Esophagus muscularis mucosa (tissue), 4 donors: ENCODE measurements at regions not wholly inside any gene's neighbourhood (a gene's known extent, or its start where the extent isn't known, plus 50 kb on each side); places are given as distances from the start of the nearest gene placed in this dataset.

Source experiments
- DNase-seq: peaks from one replicate; pipeline ENCODE4 v3.0.0-alpha.2; 2017; ENCODE audit errors: extremely low spot score
- H3K27ac ChIP-seq, 4 donors: fragments of 200-600 bp; sonication (generic); replicated peaks in 1 of 4; 1 replicate in 3 of 4; 2 replicates in 1 of 4; pipeline ENCODE4 v1.5.1; 2016 to 2019; ENCODE audit warnings: mild to moderate bottlenecking in 1 of 4
- H3K27me3 ChIP-seq, 4 donors: fragments of 200-600 bp; sonication (generic); one replicate each; pipeline versions ENCODE4 v1.5.1 to v1.6.0; 2016 to 2019
- H3K36me3 ChIP-seq, 4 donors: fragments of 200-600 bp; sonication (generic); one replicate each; pipeline ENCODE4 v1.5.1; 2016 to 2019
- H3K4me1 ChIP-seq, 4 donors: fragments of 200-600 bp; sonication (generic); one replicate each; pipeline ENCODE4 v1.5.1; 2016 to 2019
- H3K4me3 ChIP-seq, 4 donors: fragments of 200-600 bp; sonication (generic); 1 replicate in 2 of 4; 2 replicates in 2 of 4; pipeline ENCODE4 v1.5.1; 2016 to 2019; ENCODE audit warnings: mild to moderate bottlenecking in 4 of 4, moderate library complexity in 1 of 4
- H3K9me3 ChIP-seq, 4 donors: fragments of 200-600 bp; sonication (generic); 1 replicate in 3 of 4; 2 replicates in 1 of 4; pipeline ENCODE4 v1.5.1; 2016 to 2019
- CTCF ChIP-seq, 3 experiments: fragments of 200-600 bp in 2 of 3; fragments of 450-650 bp in 1 of 3; sonication (generic) in 2 of 3; IDR thresholded peaks; one replicate each; pipeline ENCODE4 v1.5.1; 2017 to 2019; ENCODE audit warnings: antibody characterized with exemption in 3 of 3, mild to moderate bottlenecking in 2 of 3, moderate library complexity in 1 of 3
- EP300 ChIP-seq: sonication (generic); formaldehyde crosslinking; IDR thresholded peaks from one replicate; pipeline ENCODE4 v1.6.1; 2017; ENCODE audit warnings: antibody characterized with exemption
- POLR2A ChIP-seq: fragments of 450-650 bp; IDR thresholded peaks from one replicate; pipeline ENCODE4 v1.6.1; 2017; ENCODE audit warnings: antibody characterized with exemption, moderate library complexity, mild to moderate bottlenecking, low read depth
- POLR2AphosphoS5 ChIP-seq, 2 donors: sonication (generic); formaldehyde crosslinking; IDR thresholded peaks; one replicate each; pipeline ENCODE4 v1.6.1; 2017; ENCODE audit warnings: antibody characterized with exemption in 2 of 2
- WGBS: methylation state at CpG from one replicate; pipeline ENCODE4 v1.1.5; 2018; 5-methylcytosine and 5-hydroxymethylcytosine counted together
- intact Hi-C: fragments of 100-400 bp; cut with DNase I; formaldehyde crosslinking; loops from one replicate; pipeline ENCODE4 v1.15.1; 2023

GRCh38 chr18:78522507-78522906 lies 457.1 kb upstream of the SALL3 start:
- TF ChIP-seq POLR2A (no peak), EP300 (no peak), CTCF (IDR thresholded peaks at IDR 0.05) (no peak), POLR2AphosphoS5 (IDR thresholded peaks at IDR 0.05) (no peak)
- Histone ChIP-seq H3K36me3 (no peaks in the 10 kb centered on the region), H3K27me3 (peaks cover 0 to 6% (median 0%) of the 10 kb centered on the region in 4 donors), H3K27ac (no peak overlapping the region), H3K9me3 (no peaks in the 10 kb centered on the region), H3K4me3 (no peak overlapping the region), H3K4me1 (peaks cover 3 to 24% (median 16%) of the 10 kb centered on the region in 4 donors)
- no peak for DNase-seq
- intact Hi-C loops = no loop called here
- WGBS = 88% methylated on average over 8 of the region's 8 CpGs

GRCh38 chr18:78523850-78524249 lies 455.8 kb upstream of the SALL3 start:
- Histone ChIP-seq H3K9me3 (no peaks in the 10 kb centered on the region), H3K27ac (no peak overlapping the region), H3K4me1 (peaks cover 3 to 24% (median 16%) of the 10 kb centered on the region in 4 donors), H3K36me3 (no peaks in the 10 kb centered on the region), H3K27me3 (peaks cover 0 to 2% (median 0%) of the 10 kb centered on the region in 4 donors), H3K4me3 (no peak overlapping the region)
- intact Hi-C loops = no loop called here
- no peak for DNase-seq
- 85% methylated on average over 12 of the region's 12 CpGs for WGBS
- TF ChIP-seq CTCF (IDR thresholded peaks at IDR 0.05) (no peak), POLR2AphosphoS5 (IDR thresholded peaks at IDR 0.05) (no peak), EP300 (no peak), POLR2A (no peak)

DNA sequence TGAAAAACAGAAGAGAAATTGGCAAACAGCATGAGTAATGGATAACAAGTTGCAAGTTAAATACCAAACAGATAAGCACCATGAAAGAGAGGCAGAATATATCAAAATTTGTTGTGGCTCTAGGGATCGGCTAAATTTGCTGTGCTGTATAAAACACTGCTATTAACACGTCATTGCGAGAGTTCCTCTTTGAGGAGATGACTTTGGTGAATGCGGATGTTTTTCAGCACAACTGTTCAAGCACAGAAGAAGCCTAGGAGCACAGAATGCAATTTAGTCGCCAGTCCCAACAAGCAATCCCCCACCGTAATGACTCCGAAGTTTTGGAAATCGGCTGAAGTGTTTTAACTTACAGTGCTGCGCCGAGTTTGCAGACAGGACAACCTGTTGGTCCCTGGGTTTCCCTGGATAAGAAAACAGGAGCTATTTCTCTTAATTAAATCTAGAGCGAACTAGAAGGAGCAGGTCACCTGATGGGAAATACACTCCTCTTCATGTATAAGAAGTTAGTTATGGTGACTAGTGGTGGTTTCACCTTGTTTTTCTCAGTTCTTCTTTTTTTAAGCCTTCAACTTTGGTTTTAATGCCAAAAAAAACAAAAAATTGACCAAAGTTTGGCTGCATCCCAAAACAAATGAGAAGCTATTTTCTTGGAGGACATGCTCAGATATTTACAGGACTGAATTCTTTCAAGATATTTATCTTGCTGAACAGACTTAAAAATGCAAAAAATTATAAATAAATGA lies 454.1 kb upstream of the SALL3 start:
- WGBS = 76% methylated on average over 11 of the region's 11 CpGs
- no peak for DNase-seq
- Histone ChIP-seq H3K36me3 (no peaks in the 10 kb centered on the region), H3K9me3 (no peaks in the 10 kb centered on the region), H3K4me3 (no peak overlapping the region), H3K4me1 (peaks cover 3 to 24% (median 16%) of the 10 kb centered on the region in 4 donors), H3K27me3 (no peaks in the 10 kb centered on the region), H3K27ac (no peak overlapping the region)
- TF ChIP-seq EP300 = no peak
- TF ChIP-seq CTCF (IDR thresholded peaks at IDR 0.05) = no peak
- TF ChIP-seq POLR2AphosphoS5 (IDR thresholded peaks at IDR 0.05) = no peak
- TF ChIP-seq POLR2A = no peak
- intact Hi-C loops = no loop called here

DNA sequence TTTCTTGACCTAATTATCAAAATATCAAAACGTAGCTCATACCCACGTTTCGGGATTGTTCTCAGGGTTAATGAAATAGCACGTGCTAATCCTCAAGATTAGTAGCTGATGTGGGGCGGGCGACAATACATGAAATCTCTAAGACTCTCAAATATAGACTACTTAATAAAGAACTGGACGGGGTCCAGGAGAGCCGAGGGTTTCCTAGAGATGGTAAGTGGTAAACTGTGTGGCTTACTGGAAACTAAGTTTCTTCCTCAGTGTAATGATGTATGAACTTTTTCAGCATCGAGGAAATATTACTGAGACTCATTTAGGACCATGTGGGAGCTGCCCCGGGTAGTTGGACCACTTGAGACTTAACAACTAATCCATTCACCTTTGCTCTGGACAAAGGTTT lies 453.3 kb upstream of the SALL3 start:
- H3K27ac ChIP-seq = no peak overlapping the region
- no peak for TF ChIP-seq EP300
- no peak for DNase-seq
- H3K36me3 ChIP-seq = no peaks in the 10 kb centered on the region
- WGBS = 49% methylated on average over 10 of the region's 10 CpGs
- intact Hi-C loops = no loop called here
- no peak overlapping the region for H3K4me3 ChIP-seq
- H3K9me3 ChIP-seq = no peaks in the 10 kb centered on the region
- H3K4me1 ChIP-seq = peaks cover 3 to 24% (median 16%) of the 10 kb centered on the region in 4 donors
- H3K27me3 ChIP-seq = no peaks in the 10 kb centered on the region

DNA sequence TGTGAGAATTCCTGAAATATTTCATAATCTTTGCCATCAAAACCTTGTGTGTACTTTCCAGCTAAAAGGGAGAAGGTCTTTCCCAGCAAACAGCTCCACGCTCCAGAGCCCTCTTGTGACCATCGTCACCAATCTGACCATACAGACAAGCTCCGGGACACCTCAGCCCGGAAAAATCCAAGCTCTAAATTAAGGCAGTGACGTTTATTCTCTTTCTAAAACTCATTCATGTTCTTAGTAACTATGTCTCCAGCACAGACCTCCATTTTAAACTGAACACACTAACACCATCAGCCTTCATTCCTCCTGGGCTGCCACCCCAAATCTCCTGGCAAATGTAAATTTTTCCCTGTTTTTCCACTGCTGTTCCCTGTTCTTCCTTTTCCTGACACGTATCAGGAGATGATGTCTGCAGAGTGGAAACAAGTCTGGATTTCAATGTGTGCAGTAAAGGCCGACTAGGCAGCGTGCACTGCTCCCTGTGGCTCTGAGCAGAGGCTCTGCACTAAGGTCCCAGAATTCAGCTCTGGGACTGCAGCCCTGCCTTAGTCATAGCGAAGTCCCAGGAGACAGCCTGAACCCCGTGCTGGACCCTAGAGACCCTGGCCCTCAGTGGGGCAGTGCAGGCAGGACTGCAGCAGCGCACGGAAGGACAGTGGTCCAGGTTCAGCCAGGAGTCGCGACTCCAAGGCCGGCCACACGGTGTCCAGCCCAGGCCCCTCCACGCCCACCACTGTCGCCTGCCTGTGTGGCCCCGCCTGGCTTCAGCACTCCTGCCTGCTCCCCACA lies 452.5 kb upstream of the SALL3 start:
- H3K27ac ChIP-seq = no peak overlapping the region
- peaks cover 3 to 24% (median 16%) of the 10 kb centered on the region in 4 donors for H3K4me1 ChIP-seq
- TF ChIP-seq POLR2AphosphoS5 (IDR thresholded peaks at IDR 0.05) (no peak), CTCF (IDR thresholded peaks at IDR 0.05) (no peak), EP300 (no peak), POLR2A (no peak)
- intact Hi-C loops = no loop called here
- no peak overlapping the region for H3K4me3 ChIP-seq
- H3K36me3 ChIP-seq = no peaks in the 10 kb centered on the region
- 61% methylated on average over 19 of the region's 19 CpGs for WGBS
- no peaks in the 10 kb centered on the region for H3K9me3 ChIP-seq
- no peak for DNase-seq
- H3K27me3 ChIP-seq = no peaks in the 10 kb centered on the region
